Stomach (tissue), 4 donors: ENCODE measurements at regions not wholly inside any gene's neighbourhood (a gene's known extent, or its start where the extent isn't known, plus 50 kb on each side); places are given as distances from the start of the nearest gene placed in this dataset.

ENCODE experiments used
- POLR2A ChIP-seq, 4 donors: fragments of 450-650 bp; IDR thresholded peaks; one replicate each; pipeline ENCODE4 v1.6.1; 2016; ENCODE audit warnings: antibody characterized with exemption in 4 of 4, control low read depth in 2 of 4, mild to moderate bottlenecking in 1 of 4, moderate library complexity in 1 of 4
- TF ChIP-seq, protein P1 (sequence below), 7 experiments: fragments of 450-650 bp in 4 of 7; fragments of 200-600 bp in 3 of 7; sonication (generic) in 3 of 7; IDR thresholded peaks; one replicate each; pipeline ENCODE4 v1.5.1; 2016 to 2019; ENCODE audit warnings: antibody characterized with exemption in 7 of 7, control low read depth in 2 of 7, mild to moderate bottlenecking in 1 of 7

DNA sequence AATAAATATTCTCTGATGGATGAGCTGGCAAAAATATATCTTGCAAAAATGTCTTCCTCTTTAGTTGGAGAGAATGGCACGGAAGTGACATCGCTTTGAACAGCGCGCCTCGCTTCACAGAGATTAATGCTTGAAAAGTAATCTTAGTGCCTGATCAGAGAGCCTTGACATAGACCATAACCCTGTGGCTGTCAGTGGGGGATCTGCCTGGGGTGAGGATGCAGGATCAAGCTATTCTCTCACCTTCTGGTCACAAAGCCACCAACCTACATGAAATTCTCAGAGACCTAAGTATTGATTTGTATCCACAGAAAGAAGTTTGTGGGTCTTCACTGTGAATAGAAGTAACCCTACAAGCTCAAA lies 492.6 kb downstream of the LMO4 start:
- TF ChIP-seq, protein P1, sequence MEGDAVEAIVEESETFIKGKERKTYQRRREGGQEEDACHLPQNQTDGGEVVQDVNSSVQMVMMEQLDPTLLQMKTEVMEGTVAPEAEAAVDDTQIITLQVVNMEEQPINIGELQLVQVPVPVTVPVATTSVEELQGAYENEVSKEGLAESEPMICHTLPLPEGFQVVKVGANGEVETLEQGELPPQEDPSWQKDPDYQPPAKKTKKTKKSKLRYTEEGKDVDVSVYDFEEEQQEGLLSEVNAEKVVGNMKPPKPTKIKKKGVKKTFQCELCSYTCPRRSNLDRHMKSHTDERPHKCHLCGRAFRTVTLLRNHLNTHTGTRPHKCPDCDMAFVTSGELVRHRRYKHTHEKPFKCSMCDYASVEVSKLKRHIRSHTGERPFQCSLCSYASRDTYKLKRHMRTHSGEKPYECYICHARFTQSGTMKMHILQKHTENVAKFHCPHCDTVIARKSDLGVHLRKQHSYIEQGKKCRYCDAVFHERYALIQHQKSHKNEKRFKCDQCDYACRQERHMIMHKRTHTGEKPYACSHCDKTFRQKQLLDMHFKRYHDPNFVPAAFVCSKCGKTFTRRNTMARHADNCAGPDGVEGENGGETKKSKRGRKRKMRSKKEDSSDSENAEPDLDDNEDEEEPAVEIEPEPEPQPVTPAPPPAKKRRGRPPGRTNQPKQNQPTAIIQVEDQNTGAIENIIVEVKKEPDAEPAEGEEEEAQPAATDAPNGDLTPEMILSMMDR (IDR thresholded peaks at IDR 0.05) = no peak
- no peak for TF ChIP-seq POLR2A (IDR thresholded peaks at IDR 0.05)
